ENCODE measurements at regions not wholly inside any gene's neighbourhood (a gene's known extent, or its start where the extent isn't known, plus 50 kb on each side); places are given as distances from the start of the nearest gene placed in this dataset.
"Not testable (repeated sequence)": the region's sequence is repeated elsewhere in the genome, so short reads cannot be mapped to it uniquely, and the experiment has no call there.

DNA sequence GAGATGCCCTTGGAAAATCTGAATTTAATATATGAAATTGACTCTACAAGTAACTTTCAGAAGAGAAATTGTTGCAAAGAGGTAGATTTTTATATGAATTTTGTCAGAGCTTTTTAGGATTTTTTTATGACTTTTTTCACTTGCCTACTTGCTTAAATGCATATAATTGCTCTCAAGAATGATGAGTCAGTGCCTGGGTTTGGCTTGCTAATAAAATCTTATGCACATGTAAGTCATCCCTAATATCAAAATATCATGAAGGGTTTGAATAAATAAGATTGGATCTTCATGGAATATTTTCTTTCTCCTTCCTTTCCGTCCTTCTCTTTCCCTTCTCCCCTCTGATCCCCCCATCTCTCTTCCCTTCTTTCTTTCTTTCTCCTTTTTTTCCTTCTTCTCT is 354.1 kb downstream of the TXNL1 start:
- Mint-ChIP-seq H3K27me3 (ENCODE audit: insufficient read depth, unreplicated experiment) (peaks cover 11% of the 10 kb centered on the region), H3K27ac (ENCODE audit: unreplicated experiment) (no peak overlapping the region), H3K9me3 (ENCODE audit: unreplicated experiment) (no peaks in the 10 kb centered on the region), H3K4me1 (ENCODE audit: low read depth, unreplicated experiment) (no peaks in the 10 kb centered on the region), H3K4me3 (ENCODE audit: unreplicated experiment) (no peak overlapping the region), H3K36me3 (ENCODE audit: insufficient read depth, unreplicated experiment) (no peaks in the 10 kb centered on the region)
- no peak for DNase-seq
- no peak overlapping the region for H3K4me3 ChIP-seq (ENCODE audit: low read depth, low read length)
- TF ChIP-seq, protein P1, sequence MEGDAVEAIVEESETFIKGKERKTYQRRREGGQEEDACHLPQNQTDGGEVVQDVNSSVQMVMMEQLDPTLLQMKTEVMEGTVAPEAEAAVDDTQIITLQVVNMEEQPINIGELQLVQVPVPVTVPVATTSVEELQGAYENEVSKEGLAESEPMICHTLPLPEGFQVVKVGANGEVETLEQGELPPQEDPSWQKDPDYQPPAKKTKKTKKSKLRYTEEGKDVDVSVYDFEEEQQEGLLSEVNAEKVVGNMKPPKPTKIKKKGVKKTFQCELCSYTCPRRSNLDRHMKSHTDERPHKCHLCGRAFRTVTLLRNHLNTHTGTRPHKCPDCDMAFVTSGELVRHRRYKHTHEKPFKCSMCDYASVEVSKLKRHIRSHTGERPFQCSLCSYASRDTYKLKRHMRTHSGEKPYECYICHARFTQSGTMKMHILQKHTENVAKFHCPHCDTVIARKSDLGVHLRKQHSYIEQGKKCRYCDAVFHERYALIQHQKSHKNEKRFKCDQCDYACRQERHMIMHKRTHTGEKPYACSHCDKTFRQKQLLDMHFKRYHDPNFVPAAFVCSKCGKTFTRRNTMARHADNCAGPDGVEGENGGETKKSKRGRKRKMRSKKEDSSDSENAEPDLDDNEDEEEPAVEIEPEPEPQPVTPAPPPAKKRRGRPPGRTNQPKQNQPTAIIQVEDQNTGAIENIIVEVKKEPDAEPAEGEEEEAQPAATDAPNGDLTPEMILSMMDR (IDR thresholded peaks at IDR 0.05; ENCODE audit: insufficient read depth in 1 of 2, low read depth in 1 of 2, low read length in 1 of 2, severe bottlenecking in 1 of 2, unreplicated experiment in 1 of 2) = no peak
- BruUV-seq (replicated peaks) = no TSS peak
- no peaks in the 10 kb centered on the region; the same call in 1 of the 2 replicates for H3K27me3 ChIP-seq (replicated peaks; ENCODE audit: control insufficient read depth, insufficient read depth, low read length)
- no peaks in the 10 kb centered on the region for H3K36me3 ChIP-seq (ENCODE audit: control insufficient read depth, insufficient read depth, low read length)
- intact Hi-C loops (cut with micrococcal nuclease; ENCODE audit: unreplicated experiment) = no loop called here
- no peaks in the 10 kb centered on the region for H3K4me1 ChIP-seq
- CTCF ChIA-PET = no interaction called here
- POLR2A ChIA-PET = no interaction called here
- no peaks in the 10 kb centered on the region for H3K9me3 ChIP-seq

DNA sequence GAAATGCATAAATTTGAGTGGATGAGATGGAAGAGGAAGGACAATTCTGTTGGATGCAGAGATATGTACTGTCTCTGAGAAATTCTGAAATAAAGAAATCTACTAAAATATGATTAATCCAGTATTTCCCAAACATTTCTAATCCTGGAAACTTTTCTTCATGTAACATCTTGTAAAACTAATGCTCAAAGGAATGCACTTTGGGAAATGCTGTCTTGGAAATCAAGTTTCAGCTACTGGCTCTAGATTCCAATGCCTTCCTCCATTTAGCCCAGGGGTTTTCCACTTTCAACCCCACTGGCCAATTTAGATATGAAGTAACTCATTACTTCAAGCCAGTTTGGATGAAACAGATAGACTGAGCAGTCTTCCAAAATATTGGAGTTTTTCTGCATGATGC is 355.1 kb downstream of the TXNL1 start:
- Histone ChIP-seq H3K36me3 (ENCODE audit: control insufficient read depth, insufficient read depth, low read length) (no peaks in the 10 kb centered on the region), H3K27me3 (replicated peaks; ENCODE audit: control insufficient read depth, insufficient read depth, low read length) (no peaks in the 10 kb centered on the region; the same call in 1 of the 2 replicates), H3K9me3 (no peaks in the 10 kb centered on the region), H3K4me3 (ENCODE audit: low read depth, low read length) (no peak overlapping the region), H3K4me1 (no peaks in the 10 kb centered on the region)
- no peaks in the 10 kb centered on the region for H3K9me3 Mint-ChIP-seq (ENCODE audit: unreplicated experiment)
- no peaks in the 10 kb centered on the region for H3K4me1 Mint-ChIP-seq (ENCODE audit: low read depth, unreplicated experiment)
- CTCF ChIA-PET = no interaction called here
- H3K27ac Mint-ChIP-seq (ENCODE audit: unreplicated experiment) = no peak overlapping the region
- no peaks in the 10 kb centered on the region for H3K36me3 Mint-ChIP-seq (ENCODE audit: insufficient read depth, unreplicated experiment)
- DNase-seq = no peak
- BruUV-seq (replicated peaks) = no TSS peak
- TF ChIP-seq, protein P1 (IDR thresholded peaks at IDR 0.05; ENCODE audit: insufficient read depth in 1 of 2, low read depth in 1 of 2, low read length in 1 of 2, severe bottlenecking in 1 of 2, unreplicated experiment in 1 of 2) = no peak
- peaks cover 14% of the 10 kb centered on the region for H3K27me3 Mint-ChIP-seq (ENCODE audit: insufficient read depth, unreplicated experiment)
- POLR2A ChIA-PET = no interaction called here
- intact Hi-C loops (cut with micrococcal nuclease; ENCODE audit: unreplicated experiment) = no loop called here
- H3K4me3 Mint-ChIP-seq (ENCODE audit: unreplicated experiment) = no peak overlapping the region

DNA sequence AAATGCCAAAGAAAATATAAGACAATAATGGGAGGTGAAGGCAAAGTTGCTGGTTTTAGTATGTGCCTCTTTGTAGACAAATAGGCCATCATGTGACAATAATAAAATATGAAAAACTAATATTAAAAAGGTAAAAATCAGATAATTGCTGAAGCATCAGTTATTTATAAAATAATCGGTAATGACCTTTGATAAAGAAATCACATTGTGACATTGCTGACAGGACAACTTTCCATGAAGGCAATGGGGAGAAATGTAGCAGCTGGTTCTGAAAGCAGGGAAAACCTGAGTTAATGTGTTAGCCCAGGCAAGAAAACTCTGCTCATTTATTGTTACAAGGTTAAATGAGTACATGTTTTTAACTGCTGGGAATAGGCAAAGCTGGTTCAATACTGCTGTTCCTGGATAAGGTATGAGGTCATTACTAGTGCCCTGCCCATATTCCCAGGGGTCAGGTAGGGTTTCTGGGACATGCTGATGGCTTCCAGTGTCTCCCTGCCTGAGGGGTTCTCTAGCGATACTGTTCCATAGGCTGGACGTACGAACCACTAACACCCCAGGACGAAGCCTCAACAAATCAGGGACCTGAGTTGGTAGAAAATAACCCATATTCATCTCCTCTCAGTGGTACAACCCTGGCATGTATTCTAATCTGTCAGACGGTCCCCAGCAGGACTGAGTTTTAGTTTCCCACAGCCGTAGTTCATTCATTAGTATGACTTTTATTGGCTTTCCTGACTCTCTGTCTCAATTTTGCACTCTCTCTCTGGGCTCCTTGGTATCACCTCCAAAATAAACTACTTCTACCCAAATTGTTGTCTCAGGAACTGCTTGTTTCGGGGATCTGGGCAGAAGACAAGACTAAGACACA is 355.9 kb downstream of the TXNL1 start:
- POLR2A ChIA-PET = no interaction called here
- CTCF ChIA-PET = no interaction called here
- DNase-seq = no peak
- H3K27ac Mint-ChIP-seq (ENCODE audit: unreplicated experiment) = no peak overlapping the region
- Histone ChIP-seq H3K4me1 (no peaks in the 10 kb centered on the region), H3K27me3 (replicated peaks; ENCODE audit: control insufficient read depth, insufficient read depth, low read length) (no peaks in the 10 kb centered on the region), H3K9me3 (no peaks in the 10 kb centered on the region), H3K36me3 (ENCODE audit: control insufficient read depth, insufficient read depth, low read length) (no peaks in the 10 kb centered on the region), H3K4me3 (ENCODE audit: low read depth, low read length) (no peak overlapping the region)
- no peak overlapping the region for H3K4me3 Mint-ChIP-seq (ENCODE audit: unreplicated experiment)
- peaks cover 11% of the 10 kb centered on the region for H3K27me3 Mint-ChIP-seq (ENCODE audit: insufficient read depth, unreplicated experiment)
- H3K36me3 Mint-ChIP-seq (ENCODE audit: insufficient read depth, unreplicated experiment) = no peaks in the 10 kb centered on the region
- no peaks in the 10 kb centered on the region for H3K4me1 Mint-ChIP-seq (ENCODE audit: low read depth, unreplicated experiment)
- intact Hi-C loops (cut with micrococcal nuclease; ENCODE audit: unreplicated experiment) = no loop called here
- TF ChIP-seq, protein P1 (IDR thresholded peaks at IDR 0.05; ENCODE audit: insufficient read depth in 1 of 2, low read depth in 1 of 2, low read length in 1 of 2, severe bottlenecking in 1 of 2, unreplicated experiment in 1 of 2) = no peak
- no TSS peak for BruUV-seq (replicated peaks)
- no peaks in the 10 kb centered on the region for H3K9me3 Mint-ChIP-seq (ENCODE audit: unreplicated experiment)

DNA sequence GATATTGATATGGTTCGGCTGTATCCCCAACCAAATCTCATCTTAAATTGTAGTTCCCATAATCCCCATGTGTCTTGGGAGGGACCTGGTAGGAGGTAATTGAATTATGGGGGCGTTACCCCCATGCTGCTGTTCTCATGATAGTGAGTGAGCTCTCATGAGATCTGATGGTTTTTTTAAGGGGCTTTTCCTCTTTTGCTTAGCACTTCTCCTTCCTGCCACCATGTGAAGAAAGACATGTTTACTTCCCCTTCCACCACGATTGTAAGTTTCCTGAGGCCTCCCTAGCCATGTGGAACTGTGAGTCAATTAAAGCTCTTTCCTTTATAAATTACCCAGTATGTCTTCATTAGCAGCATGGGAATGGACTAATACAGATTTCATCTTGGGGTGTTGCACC is 358.6 kb downstream of the TXNL1 start:
- H3K27me3 Mint-ChIP-seq (ENCODE audit: insufficient read depth, unreplicated experiment); H3K27ac Mint-ChIP-seq (ENCODE audit: unreplicated experiment); H3K36me3 Mint-ChIP-seq (ENCODE audit: insufficient read depth, unreplicated experiment); H3K9me3 ChIP-seq; H3K4me1 ChIP-seq; H3K4me3 Mint-ChIP-seq (ENCODE audit: unreplicated experiment); H3K36me3 ChIP-seq (ENCODE audit: control insufficient read depth, insufficient read depth, low read length); POLR2A ChIA-PET; H3K4me1 Mint-ChIP-seq (ENCODE audit: low read depth, unreplicated experiment); CTCF ChIA-PET; DNase-seq; BruUV-seq (replicated peaks); H3K4me3 ChIP-seq (ENCODE audit: low read depth, low read length); H3K9me3 Mint-ChIP-seq (ENCODE audit: unreplicated experiment); intact Hi-C loops (cut with micrococcal nuclease; ENCODE audit: unreplicated experiment); H3K27me3 ChIP-seq (replicated peaks; ENCODE audit: control insufficient read depth, insufficient read depth, low read length): not testable (repeated sequence)

Measured in Caco-2 (cell line).